Hypothalamus (tissue), 51 donors: ENCODE measurements at regions not wholly inside any gene's neighbourhood (a gene's known extent, or its start where the extent isn't known, plus 50 kb on each side); places are given as distances from the start of the nearest gene placed in this dataset.
A peak's percentile ranks its signal among the peaks of the same experiment; 100 is the strongest.
"Not testable (repeated sequence)": the region's sequence is repeated elsewhere in the genome, so short reads cannot be mapped to it uniquely, and the experiment has no call there.

Source experiments
- DNase-seq, 51 donors: peaks; one replicate each; lab custom pipeline; 2025; lab: John Stamatoyannopoulos, UW

DNA sequence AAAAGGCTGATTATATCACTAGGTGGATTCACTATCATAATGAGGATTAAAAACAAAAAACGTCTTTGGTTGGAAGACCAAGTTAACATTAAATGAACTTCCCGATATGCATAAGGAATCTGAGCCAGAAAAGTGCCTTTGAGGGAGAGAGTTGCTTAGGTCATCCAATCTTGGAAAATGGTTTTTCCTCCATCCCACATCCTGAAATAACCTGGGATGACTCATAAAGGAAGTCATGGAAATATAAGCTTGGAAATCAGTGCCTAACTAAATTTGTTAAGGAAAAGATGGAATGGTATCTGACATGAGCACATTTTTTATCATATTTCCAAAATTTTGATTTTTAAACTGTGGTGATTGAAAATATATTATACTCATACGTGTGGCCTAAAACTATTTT, 66.0 kb downstream of the KBTBD8 start:
- DNase-seq = no peak

DNA sequence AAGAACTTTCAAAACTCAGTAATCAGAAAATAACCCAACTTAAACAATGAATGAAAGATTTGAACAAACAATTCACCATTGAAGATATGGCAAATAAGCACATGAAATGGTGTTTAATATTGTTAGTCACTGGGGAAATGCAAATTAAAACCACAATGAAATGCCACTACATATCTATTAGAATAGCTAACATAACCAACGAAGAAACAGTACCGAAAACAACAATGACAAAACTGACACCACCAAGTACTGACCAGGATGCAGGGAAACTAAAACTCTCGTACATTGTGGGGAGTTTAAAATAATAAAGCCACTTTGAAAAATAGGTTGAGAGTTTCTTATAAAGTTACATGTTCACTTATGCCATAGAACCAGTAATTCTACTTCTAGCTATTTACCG, 69.1 kb downstream of the KBTBD8 start:
- DNase-seq = no peak

GRCh38 chr3:67072640-67073039, 74.5 kb downstream of the KBTBD8 start:
- not testable (repeated sequence) for DNase-seq

DNA sequence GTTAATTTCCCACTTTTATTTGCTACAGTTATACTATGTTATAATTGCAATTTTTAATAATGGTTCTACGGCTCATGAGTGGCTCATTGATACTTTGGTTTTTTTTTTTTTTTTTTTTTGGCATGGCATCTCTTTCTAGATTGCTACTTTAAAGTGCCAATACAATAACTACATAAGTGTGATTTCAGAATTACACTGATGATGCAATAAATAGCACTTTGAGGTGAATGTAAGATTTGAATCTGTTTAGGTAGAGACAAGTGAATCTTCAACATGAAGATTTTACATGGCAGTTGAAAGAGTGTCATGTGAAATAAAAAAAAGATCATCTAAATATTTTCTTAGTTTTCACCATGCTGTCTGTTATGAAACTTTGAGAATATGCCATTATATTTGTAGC, 75.7 kb downstream of the KBTBD8 start:
- DNase-seq = no peak

- no peak for DNase-seq
Observed at GRCh38 chr3:67075295-67075694, 77.2 kb downstream of the KBTBD8 start.

DNA sequence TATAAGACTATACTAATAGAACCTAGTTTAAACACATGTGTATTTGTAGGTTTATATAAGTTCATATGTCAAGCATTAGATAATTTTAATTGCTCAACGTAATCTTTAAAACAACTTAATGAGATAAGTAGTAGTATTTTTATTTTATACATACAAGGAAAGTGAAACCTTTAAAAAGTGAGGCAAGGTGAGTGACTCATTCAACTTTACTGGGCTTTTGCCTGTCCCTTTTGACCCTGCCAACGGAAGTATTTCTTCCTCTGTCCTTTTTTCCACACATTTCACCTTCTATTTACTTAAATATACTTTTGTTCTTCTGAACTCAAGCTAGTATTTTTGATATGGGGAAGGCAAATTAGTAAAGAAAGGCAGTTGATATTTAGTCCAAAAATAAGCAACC, 78.5 kb downstream of the KBTBD8 start:
- DNase-seq = no peak

- no peak for DNase-seq
Observed at GRCh38 chr3:67077656-67078055, 79.5 kb downstream of the KBTBD8 start.

GRCh38 chr3:67082533-67083024, 84.5 kb downstream of the KBTBD8 start:
- no peak for DNase-seq

DNA sequence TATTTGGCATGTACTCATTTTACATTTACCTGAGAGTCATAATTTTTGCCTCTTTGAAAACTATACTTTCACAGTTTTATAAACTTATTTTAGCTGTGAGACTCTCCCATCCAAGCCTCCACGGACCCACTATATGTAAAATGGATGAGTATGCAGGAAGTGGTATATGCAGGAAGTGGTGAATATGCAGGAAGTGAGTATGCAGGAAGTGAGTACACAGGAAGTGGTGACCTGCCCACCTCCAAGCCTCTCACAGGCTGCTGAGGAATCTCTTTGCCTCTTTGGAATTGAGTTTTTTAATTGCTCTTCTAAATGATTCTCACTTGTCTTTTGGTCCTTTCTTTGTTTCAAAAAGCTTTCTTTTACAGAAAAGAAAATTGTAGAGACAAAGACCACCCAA, 85.2 kb downstream of the KBTBD8 start:
- DNase-seq = no peak

- no peak for DNase-seq
Observed at GRCh38 chr3:67087788-67088187, 89.7 kb downstream of the KBTBD8 start.

DNA sequence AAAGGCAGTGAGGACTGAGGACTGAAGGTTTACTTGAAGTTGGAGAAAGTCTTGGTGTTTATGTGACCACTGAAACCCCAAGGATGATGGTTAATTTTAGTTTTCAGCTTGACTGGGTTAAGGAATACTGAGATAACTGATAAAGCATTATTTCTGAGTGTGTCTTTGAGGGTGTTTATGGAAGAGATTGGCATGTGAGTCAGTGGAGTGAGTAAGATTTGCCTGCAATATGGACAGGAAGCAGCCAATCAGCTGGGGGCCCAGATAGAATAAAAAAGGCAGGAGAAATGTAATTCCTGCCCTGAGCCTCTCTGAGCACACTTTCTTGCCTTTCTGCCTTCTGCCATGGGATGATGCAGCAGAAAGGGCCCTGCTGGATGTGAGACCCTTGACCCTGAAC, 92.4 kb downstream of the KBTBD8 start:
- no peak for DNase-seq

- DNase-seq = no peak
Observed at GRCh38 chr3:67093305-67093704, 95.2 kb downstream of the KBTBD8 start.

GRCh38 chr3:67094167-67094566, 96.1 kb downstream of the KBTBD8 start:
- no peak for DNase-seq

GRCh38 chr3:67094774-67095173, 96.7 kb downstream of the KBTBD8 start:
- no peak for DNase-seq

DNA sequence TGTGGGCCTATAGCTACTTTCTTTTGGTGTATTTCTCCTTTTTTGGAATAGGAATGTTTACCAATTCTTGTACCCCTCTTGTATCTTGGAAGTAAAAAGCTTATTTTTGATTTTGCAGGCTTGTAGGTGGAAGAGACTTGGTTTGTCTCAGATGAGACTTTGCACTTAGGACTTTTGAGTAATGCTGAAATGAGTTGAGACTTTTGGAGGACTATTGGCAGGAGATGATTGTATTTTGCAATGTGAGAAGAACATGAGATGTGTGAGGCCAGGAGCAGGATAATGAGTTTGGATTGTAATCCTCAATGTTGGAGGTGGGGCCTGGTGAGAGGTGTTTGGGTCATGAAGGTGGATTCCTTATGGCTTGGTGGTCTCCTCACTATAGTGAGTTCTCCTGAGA, 106.3 kb downstream of the KBTBD8 start:
- DNase-seq = no peak

GRCh38 chr3:67106874-67107273, 108.8 kb downstream of the KBTBD8 start:
- DNase-seq = no peak

- peak in 3 of 51 donors; percentile 0 to 19 (median 8) for DNase-seq
Observed at GRCh38 chr3:67109651-67110204, 111.6 kb downstream of the KBTBD8 start.

DNA sequence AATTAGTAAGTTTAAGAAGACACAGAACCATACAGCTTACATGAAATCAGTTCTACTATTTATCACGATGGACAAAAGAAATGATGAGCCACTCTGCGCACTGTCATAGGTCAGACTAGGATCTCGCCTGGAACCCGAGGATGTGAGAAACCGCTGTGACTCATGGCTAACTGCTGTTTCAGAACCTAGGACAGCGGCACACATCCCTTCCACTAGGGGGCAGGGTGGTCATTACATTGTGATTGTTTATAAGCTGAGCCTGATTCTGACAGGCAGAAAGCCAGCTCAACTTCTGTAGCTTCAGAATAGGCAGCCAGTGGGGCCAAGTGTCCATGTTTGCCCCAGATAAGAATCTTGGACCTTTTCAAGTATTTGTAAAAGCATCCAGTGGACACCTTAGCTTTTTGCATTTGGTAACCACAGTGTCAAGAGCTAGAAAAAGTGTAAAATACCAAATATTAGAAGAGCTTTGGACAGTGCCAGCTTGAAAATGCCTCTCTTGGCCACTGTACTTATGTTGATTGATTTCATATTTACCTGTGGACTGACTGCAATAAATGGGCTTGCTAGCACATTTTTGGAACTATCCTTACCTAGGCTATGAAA, 115.8 kb downstream of the KBTBD8 start:
- peak in 47 of 51 donors; percentile 0 to 88 (median 51) for DNase-seq

GRCh38 chr3:67118122-67118521, 120.0 kb downstream of the KBTBD8 start:
- no peak for DNase-seq

- DNase-seq = no peak
Observed at GRCh38 chr3:67118635-67119034, 120.5 kb downstream of the KBTBD8 start.

- no peak for DNase-seq
Observed at GRCh38 chr3:67123914-67124313, 125.8 kb downstream of the KBTBD8 start.

DNA sequence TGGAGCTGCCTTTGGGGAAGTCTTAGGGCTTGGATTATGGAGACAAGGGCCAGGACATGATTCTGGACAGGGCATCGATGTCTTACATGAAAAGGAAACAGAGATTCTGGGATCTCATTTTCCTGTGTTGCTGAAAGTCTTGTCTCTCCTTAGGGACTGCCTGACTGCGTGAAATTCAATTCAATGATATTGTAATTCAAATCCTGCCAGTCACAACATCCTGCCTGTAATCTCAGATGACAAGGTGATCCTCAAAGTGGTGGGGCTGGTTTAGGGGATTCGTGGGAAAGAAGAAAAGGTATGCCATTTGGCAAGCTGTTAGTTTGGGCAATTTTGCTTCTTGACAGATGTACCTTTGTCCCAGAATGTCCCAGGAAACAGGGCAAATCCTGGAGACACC, 129.1 kb downstream of the KBTBD8 start:
- DNase-seq = no peak

DNA sequence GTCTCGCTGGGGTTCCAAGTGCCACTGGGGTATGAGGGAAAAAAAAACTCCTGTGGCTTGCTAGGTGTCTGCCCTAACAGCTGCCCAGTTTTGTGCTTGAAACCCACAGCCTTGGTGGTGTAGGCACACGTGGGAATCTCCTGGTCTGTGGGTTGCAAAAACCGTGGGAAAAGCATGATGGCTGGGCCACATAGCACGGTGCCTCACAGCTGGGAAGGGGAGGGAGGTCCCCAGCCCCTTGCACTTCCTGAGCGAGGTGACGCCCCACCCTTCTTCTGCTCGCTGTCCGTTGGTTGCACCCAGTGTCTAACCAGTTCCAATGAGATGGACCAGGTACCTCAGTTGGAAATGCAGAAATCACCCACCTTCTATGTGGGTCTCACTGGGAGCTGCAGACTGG, 144.3 kb downstream of the KBTBD8 start:
- no peak for DNase-seq
